HG02938 (cell line): ENCODE measurements at regions not wholly inside any gene's neighbourhood (a gene's known extent, or its start where the extent isn't known, plus 50 kb on each side); places are given as distances from the start of the nearest gene placed in this dataset.
"Not testable (repeated sequence)": the region's sequence is repeated elsewhere in the genome, so short reads cannot be mapped to it uniquely, and the experiment has no call there.

Experiments used
- ATAC-seq: cut with Tn5 transposase; IDR thresholded peaks from one replicate; pipeline ENCODE4 v1.9.1; 2021; ENCODE audit warnings: mild to moderate bottlenecking, moderate library complexity; ENCODE audit not compliant: unreplicated experiment

DNA sequence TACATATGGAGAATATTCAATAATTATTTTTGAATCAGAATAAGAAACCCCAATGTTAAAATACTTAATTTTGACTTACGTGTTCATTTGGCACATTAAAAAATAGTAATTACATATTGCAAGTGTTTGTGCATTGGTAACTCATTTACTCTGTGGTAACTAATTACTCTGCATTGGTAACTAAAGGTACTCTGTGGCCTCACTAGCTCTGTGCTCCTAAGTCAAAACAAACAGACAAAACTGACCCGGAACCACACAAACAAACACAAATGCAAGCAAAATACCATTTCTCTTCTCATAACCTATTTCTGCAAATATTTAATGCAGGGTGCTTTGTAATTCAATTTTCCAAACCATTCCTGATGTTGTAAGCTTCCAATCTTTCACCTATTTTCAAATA is 1244.3 kb downstream of the REEP3 start:
- no peak for ATAC-seq

DNA sequence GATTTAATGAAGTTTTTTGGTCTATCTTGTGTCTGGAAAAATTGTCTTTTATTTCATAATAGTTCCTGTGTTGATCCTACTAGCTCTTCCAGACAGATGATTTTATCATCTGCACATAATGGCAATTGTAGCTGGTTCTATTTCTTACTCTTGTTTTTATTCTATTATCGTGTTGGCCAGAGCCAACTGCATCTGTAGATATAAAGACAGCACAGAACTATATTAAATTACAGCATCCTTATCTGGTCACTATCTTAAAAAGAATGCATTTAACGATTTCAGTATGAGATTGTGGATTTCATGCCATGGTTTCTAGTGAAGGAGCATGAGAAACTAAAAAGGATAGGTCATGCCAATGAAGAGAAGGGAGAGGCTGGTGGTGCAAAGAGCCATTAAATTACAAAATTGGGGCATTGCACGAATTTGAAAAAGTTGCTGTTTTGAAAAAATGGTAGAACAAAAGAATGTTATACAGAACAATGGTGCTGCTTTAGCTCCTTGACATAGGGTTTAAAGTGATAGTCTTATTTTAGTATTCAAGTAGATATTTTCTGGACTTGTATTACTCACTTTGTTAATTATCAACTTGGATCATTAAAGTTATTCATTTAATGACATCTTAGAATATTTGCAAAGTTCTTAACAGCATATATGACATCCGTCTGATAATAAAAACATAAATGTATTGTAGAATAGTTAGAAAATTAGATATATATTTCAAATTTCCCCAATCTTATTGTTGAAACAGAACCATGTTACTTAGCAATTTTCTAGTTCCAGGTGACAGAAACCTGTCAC is 1250.3 kb downstream of the REEP3 start:
- ATAC-seq, result no peak

DNA sequence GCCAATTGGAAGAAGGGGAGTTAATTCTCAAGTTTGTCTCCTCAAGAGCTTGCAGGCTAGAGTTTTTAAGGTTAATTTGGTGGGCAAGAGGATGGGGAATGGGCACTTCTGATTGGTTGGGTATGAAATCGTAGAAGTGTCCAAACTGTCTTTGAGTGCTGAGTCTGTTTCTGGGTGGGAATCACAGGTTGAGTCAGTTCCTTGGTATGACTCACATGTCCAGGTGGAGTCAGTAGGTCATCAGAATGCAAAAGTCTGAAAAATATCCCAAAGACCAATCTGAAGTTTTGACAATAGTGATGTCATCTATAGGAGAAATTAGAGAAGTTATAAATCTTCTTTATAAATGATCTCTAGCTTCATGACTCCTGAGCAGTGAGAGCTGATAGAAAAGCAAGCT is 1252.2 kb downstream of the REEP3 start:
- no peak for ATAC-seq

DNA sequence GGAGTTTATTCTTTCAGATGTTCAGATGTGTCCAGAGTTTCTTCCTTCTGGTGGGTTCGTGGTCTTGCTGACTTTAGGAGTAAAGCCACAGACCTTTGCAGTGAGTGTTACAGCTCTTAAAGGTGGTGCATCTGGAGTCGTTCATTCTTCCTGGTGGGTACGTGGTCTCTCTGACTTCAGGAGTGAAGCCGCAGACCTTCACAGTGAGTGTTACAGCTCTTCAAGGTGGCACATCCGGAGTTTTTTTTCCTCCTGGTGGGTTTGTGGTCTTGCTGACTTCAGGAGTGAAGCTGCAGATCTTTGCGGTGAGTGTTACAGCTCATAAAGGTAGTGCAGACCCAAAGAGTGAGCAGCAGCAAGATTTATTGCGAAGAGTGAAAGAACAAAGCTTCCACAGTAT is 1263.2 kb downstream of the REEP3 start:
- ATAC-seq, result not testable (repeated sequence)

GRCh38 chr10:64785816-64786215 is 1264.6 kb downstream of the REEP3 start:
- ATAC-seq, result no peak

DNA sequence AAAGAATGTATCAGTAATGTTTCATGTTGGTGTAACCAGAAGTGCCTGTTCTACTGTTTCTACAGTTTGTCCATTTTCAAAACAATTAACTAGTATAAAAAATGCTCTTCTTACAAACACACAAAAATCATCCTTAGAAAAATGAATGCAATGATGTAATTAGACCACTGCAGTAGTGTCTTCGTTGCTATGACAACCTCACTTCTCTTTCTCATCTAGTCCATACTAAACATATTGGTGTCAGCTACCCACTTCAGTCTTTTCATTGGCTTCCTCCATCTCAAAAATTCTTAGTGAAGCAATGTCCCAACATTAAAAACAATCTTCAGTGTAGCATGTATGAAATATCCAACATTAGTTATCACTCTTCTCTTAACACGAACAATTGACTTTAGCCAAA is 1265.8 kb downstream of the REEP3 start:
- no peak for ATAC-seq

- ATAC-seq, result no peak
Observed at GRCh38 chr10:64795847-64796246, 1274.6 kb downstream of the REEP3 start.

DNA sequence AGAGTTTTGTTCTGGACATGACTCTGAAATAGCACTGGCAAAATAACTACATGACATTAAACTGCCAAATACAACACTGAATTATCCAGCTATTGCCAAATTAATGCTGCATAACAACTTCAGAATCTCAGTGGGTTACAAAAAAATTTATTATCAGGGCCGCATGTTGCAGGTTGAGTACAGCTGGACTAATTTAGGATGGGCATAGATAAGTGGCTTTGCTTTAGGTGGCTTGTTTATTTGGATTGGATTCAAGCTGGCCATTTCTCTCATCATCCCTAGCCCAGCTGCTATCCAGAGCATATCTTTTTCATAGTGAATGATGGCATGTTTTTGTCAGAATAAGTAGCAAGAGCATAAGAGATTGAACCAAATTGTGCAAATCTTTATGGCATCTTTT is 1277.1 kb downstream of the REEP3 start:
- ATAC-seq, result no peak

GRCh38 chr10:64808233-64808632 is 1287.0 kb downstream of the REEP3 start:
- not testable (repeated sequence) for ATAC-seq

DNA sequence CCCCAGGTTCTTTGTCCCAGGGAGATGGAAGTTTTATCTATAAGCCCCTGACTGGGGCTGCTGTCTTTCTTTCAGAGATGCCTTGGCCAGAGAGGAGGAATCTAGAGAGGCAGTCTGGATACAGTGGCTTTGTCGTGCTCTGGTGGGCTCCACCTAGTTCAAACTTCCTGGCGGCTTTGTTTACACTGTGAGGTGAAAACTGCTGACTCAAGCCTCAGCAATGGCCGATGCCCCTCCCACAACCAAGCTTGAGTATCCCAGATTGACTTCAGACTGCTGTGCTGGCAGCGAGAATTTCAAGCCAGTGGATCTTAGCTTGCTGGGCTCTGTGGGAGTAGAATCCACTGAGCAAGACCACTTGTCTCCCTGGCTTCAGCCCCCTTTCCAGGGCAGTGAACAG is 1288.8 kb downstream of the REEP3 start:
- ATAC-seq, result not testable (repeated sequence)

DNA sequence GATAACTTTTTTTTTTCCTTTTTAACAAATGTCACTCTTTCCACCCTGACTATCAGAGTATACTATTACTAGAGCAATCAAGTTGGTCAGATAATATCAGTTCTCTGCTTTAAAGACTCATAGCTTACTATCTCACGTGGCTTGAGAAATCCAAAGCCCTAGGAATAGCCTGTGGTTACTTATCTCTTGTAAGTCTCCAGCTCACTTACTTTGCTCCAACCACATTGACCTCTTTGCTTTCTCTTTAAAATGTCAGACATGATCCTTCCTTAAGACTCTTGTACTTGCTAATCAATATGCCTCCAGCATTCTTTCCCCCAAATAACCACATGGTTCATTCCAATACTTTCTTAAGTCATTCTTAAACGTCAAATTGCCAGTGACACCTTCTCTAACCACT is 1292.2 kb downstream of the REEP3 start:
- no peak for ATAC-seq

DNA sequence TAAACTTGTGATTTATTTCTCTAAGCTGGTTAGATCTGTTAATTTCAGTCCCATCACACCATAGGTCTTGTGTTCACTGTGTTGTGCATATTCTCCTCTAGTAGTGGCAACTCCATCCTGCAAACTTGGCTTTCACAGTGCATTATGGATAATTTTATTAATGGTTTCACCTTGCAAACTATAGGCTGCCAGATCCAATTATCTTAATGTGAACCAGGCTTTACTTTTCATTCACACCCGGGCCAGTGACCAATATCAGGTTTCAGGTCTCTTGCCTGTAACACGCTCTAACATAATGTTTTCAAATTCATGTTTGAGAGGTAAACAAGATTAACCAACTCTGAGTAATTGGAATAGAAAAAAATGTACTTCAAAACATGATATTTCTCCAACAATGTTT is 1293.0 kb downstream of the REEP3 start:
- ATAC-seq, result no peak

DNA sequence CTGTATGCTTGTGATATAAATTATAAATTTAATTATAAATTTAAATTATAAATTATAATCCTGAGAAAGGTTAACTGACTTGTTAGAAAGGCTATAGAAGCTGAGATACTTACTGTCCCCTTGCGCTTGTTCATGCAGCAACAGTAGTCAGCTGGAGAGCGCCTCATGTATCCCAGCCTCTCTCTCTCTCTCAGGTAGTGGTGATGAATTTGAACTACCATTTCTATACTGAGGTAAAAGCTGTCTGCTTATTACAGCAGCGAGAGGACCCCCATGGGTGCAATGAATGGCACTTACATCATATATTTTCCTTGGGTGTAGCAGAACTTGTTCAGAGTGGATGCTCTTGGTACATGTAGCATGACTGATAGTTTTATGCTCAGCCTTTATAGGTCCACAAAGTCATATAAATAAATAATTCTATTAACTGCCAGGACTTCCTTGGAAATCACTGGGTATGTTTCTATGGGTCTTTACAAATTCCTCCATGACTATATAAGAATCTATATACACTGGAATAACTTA is 1308.7 kb downstream of the REEP3 start:
- ATAC-seq, result no peak

- ATAC-seq, result no peak
Observed at GRCh38 chr10:64830869-64831268, 1309.7 kb downstream of the REEP3 start.

- ATAC-seq, result no peak
Observed at GRCh38 chr10:64840341-64840740, 1319.1 kb downstream of the REEP3 start.

DNA sequence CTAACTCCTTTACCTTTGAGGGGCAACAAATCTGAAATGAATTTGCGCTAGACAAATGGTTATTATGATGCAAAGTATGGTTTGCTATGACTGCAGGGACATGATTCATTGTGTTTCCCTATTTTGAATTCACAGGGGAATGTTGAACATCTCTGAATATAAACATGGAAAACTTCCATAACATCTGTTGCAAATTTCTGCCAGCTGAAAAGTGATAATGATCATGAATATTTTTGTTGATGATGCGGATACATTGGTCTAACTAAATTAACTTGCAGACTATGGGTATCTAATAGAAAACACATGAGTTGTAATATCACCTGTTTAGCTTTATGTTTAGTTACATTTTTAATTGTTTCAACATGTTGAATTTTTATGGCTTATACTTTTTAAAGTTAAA is 1325.5 kb downstream of the REEP3 start:
- ATAC-seq, result no peak

DNA sequence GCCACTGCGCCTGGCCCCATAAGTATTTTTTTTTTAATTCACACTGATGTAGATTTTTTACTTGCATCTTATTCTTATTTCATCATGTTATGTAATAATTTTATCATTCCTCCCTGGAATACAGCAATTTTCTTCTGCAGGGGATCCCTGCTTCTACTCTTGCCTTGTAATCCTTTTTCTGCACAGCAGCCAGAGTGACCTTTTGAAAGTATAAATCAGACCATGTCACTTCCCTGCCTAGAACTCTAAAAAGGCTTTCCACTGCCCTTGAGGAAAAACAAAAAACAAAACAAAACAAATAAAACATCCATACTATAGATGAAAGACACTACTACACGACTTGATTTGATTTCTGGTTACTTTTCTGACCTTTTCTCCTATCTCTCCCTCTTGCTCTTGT is 1334.7 kb downstream of the REEP3 start:
- no peak for ATAC-seq

GRCh38 chr10:64859911-64860310 is 1338.7 kb downstream of the REEP3 start:
- ATAC-seq, result no peak

DNA sequence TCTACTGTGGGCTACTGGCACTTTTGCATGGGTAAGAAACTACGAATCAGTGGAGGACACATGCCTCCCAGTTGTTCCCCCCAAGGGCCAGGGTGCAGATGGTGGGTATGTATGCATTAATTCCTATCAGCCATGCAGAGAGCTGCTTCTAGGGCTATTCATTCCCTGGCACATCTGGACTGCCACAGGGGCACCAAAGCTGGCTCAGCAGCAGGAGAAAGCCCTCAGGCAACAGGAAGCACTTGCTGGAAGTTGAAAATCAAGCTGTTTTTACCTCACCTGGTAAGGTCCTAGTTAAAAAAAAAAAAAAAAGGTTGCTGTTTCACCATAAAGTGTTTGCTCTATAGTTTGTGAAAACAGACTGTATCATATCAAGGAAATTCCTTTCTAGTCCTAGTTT is 1342.6 kb downstream of the REEP3 start:
- no peak for ATAC-seq

DNA sequence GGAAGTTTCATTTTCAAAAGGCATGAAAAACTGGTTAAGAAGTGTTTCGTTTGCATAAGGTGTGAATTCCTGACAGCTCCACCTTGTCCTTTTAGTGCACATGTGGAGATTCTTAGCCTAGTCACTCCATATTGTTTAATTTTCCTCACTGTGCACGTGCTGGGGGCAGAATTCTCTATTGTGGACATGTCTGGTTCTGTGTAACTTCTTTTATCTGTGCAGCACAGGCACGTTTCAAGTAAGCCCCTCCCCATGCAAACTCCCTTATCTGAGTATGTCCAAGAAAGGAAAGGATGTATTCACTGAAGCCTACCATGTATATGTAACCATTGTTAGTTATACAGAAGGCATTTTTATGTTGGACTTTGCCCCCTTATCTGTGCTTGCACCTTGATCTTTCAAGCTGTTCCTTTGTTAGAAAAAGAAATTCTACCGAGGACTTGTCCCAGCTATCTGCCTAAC is 1346.3 kb downstream of the REEP3 start:
- no peak for ATAC-seq

DNA sequence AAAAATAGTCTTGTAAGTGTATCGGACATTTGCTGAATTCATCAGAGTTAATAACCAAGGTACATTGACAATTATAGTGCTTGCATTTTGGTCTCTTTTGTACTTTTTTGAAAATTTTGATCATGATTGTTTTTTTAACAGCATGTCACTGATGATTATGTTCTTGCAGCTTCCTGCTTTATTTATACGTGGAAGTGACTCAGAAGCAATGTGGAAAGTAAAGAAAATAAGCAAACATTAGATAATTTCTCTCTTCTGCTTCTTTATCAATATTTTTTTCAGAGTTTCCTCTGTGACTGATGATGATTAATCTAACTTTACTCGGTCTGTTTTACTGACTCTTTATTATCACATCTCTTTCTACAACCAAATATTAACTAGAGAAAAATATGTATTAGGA is 1351.9 kb downstream of the REEP3 start:
- no peak for ATAC-seq

GRCh38 chr10:64873959-64874358 is 1352.8 kb downstream of the REEP3 start:
- no peak for ATAC-seq

DNA sequence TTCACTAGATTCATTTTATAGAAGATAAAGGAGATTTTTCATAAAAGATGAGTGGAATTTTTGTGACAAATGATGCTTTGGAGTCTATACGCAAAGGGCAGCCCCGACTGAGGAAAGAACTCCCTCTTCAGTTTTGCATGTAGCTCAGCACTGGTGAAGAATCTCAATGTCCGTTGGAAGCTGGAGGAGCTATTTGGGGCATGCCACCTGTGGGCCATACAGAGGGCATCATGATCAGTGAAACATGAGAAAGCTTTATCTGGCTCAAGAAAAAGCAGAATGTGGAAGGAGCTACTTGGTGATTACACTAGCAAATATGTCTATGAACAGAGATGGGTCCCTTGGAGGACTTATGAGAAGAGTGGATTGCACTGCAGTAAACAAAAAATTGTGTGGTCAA is 1359.3 kb downstream of the REEP3 start:
- no peak for ATAC-seq
